ENCODE measurements at regions not wholly inside any gene's neighbourhood (a gene's known extent, or its start where the extent isn't known, plus 50 kb on each side); places are given as distances from the start of the nearest gene placed in this dataset.

- TF ChIP-seq JUND (IDR thresholded peaks at IDR 0.05), result no peak
- no peak for TF ChIP-seq CTCF (IDR thresholded peaks at IDR 0.05 in 2 of 3, conservative IDR thresholded peaks at IDR 0.05 in 1 of 3; ENCODE audit: borderline replicate concordance in 1 of 3, insufficient read depth in 1 of 3, low read depth in 2 of 3, low read length in 2 of 3)
- TF ChIP-seq RAD21 (IDR thresholded peaks at IDR 0.05; ENCODE audit: low read depth), result no peak
- TF ChIP-seq POLR2A (IDR thresholded peaks at IDR 0.05; ENCODE audit: borderline replicate concordance, extremely low read depth, insufficient read depth, insufficient read length), result no peak
Observed at GRCh38 chr2:48105848-48106247, 199.6 kb upstream of the FBXO11 start.
